ENCODE measurements at regions not wholly inside any gene's neighbourhood (a gene's known extent, or its start where the extent isn't known, plus 50 kb on each side); places are given as distances from the start of the nearest gene placed in this dataset.

DNA sequence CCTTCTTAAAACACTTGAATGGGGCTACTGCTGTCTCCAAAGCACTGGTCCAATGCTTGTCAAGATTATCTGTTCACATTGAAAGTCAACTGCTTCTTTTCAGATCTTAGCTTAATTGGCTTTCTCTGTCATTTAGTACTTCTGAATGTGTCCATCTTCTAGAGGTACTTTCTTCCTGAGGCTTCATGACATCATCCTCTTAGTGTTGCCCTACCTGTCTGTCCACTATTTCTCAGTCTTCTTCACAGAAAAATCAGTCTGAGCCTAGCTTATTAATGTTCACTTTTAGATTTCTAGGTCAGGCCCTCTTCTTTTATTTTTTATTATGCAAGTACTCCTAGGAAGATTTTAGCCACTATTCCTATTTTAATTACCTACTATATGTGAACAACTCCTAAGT is 899.9 kb downstream of the DTWD2 start:
- H3K79me2 ChIP-seq (ENCODE audit: insufficient read depth, low read length), result no peaks in the 10 kb centered on the region
- no peak overlapping the region for H2BK120ac ChIP-seq (ENCODE audit: low read depth, low read length, poor library complexity, severe bottlenecking)
- H3K4ac ChIP-seq (ENCODE audit: low read depth, low read length), result no peak overlapping the region
- no peak overlapping the region for H3K27ac Mint-ChIP-seq
- no peak overlapping the region for H4K8ac ChIP-seq (replicated peaks; ENCODE audit: insufficient read length, low read depth, low read length)
- H2AFZ ChIP-seq (ENCODE audit: low read length), result no peak overlapping the region
- no peak overlapping the region for H4K5ac ChIP-seq (ENCODE audit: insufficient read length, low read depth, low read length)
- H2BK12ac ChIP-seq (ENCODE audit: insufficient read length, low read depth, low read length), result no peak overlapping the region
- no peak overlapping the region for H2BK5ac ChIP-seq (ENCODE audit: insufficient read length, low read length)
- no peaks in the 10 kb centered on the region; a peak in 1 of 7 replicates for H3K36me3 Mint-ChIP-seq (ENCODE audit: insufficient read depth in 1 of 3, low read depth in 3 of 3)
- no peaks in the 10 kb centered on the region for H3K23me2 ChIP-seq (ENCODE audit: insufficient read length, low read depth, low read length, poor library complexity, severe bottlenecking)
- H3K27me3 Mint-ChIP-seq (ENCODE audit: low read depth), result peaks cover 1% of the 10 kb centered on the region; the same call in 1 of the 2 replicates
- H3K23ac ChIP-seq (ENCODE audit: insufficient read length, low read depth, low read length), result no peak overlapping the region
- no peak overlapping the region for H3K27ac ChIP-seq (ENCODE audit: insufficient read length, low read depth, low read length)
- H3K4me2 ChIP-seq (ENCODE audit: insufficient read depth, insufficient read length, low read length), result no peak overlapping the region
- no peaks in the 10 kb centered on the region for H4K20me1 ChIP-seq (ENCODE audit: control insufficient read depth, insufficient read depth, insufficient read length)
- no peak overlapping the region for H2BK15ac ChIP-seq (ENCODE audit: low read depth, low read length)
- H2BK20ac ChIP-seq (ENCODE audit: low read depth, low read length, poor library complexity, severe bottlenecking), result no peak overlapping the region
- no peak overlapping the region for H3K14ac ChIP-seq (ENCODE audit: insufficient read depth, low read length)
- no peak overlapping the region for H3K4me3 Mint-ChIP-seq
- no peak for DNase-seq
- no peak overlapping the region for H3K18ac ChIP-seq (ENCODE audit: insufficient read length, low read depth, low read length)
- no peak overlapping the region for H3K9ac ChIP-seq (ENCODE audit: extremely low read depth, insufficient read length, low read length)
- no peaks in the 10 kb centered on the region for H3K4me1 ChIP-seq (ENCODE audit: insufficient read depth, low read length)
- H3K9me3 Mint-ChIP-seq, result no peaks in the 10 kb centered on the region
- H3K9me3 ChIP-seq (ENCODE audit: control insufficient read depth, low read depth, low read length), result no peaks in the 10 kb centered on the region
- no peak overlapping the region for H3K56ac ChIP-seq (ENCODE audit: insufficient read length, low read depth, low read length)
- no peak overlapping the region for H4K91ac ChIP-seq (ENCODE audit: insufficient read length, low read depth, low read length)
- no peak overlapping the region for H3T11ph ChIP-seq (ENCODE audit: low read length)
- no peak overlapping the region for H2AK5ac ChIP-seq (ENCODE audit: insufficient read length, low read length)
- no peaks in the 10 kb centered on the region for H3K4me1 Mint-ChIP-seq
- TF ChIP-seq, protein P1, sequence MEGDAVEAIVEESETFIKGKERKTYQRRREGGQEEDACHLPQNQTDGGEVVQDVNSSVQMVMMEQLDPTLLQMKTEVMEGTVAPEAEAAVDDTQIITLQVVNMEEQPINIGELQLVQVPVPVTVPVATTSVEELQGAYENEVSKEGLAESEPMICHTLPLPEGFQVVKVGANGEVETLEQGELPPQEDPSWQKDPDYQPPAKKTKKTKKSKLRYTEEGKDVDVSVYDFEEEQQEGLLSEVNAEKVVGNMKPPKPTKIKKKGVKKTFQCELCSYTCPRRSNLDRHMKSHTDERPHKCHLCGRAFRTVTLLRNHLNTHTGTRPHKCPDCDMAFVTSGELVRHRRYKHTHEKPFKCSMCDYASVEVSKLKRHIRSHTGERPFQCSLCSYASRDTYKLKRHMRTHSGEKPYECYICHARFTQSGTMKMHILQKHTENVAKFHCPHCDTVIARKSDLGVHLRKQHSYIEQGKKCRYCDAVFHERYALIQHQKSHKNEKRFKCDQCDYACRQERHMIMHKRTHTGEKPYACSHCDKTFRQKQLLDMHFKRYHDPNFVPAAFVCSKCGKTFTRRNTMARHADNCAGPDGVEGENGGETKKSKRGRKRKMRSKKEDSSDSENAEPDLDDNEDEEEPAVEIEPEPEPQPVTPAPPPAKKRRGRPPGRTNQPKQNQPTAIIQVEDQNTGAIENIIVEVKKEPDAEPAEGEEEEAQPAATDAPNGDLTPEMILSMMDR (conservative IDR thresholded peaks at IDR 0.05), result no peak
- no peaks in the 10 kb centered on the region for H3K27me3 ChIP-seq (ENCODE audit: insufficient read depth, low read length)
- H3K79me1 ChIP-seq (ENCODE audit: insufficient read depth, low read depth, low read length, poor library complexity, severe bottlenecking), result no peaks in the 10 kb centered on the region
